ENCODE measurements at regions not wholly inside any gene's neighbourhood (a gene's known extent, or its start where the extent isn't known, plus 50 kb on each side); places are given as distances from the start of the nearest gene placed in this dataset.

GRCh38 chr15:93228546-93228945 is 139.5 kb upstream of the RGMA start:
- TF ChIP-seq CTCF (IDR thresholded peaks at IDR 0.05): no peak
- TF ChIP-seq POLR2A (IDR thresholded peaks at IDR 0.05): no peak

Measured in testis (tissue), 2 donors.